GM13977 (cell line): ENCODE measurements at regions not wholly inside any gene's neighbourhood (a gene's known extent, or its start where the extent isn't known, plus 50 kb on each side); places are given as distances from the start of the nearest gene placed in this dataset.

Experiments
- DNase-seq: peaks from one replicate; pipeline ENCODE4 v3.0.0; 2012; ENCODE audit warnings: low spot score
- in situ Hi-C: fragments of 300-500 bp; cut with MboI; formaldehyde crosslinking; loops from one replicate; pipeline ENCODE4 v1.12.0; 2022; ENCODE audit warnings: low sequenced_read_pairs, low pct_unique_long_range_greater_than_20kb, mixed read lengths, inconsistent platforms; ENCODE audit not compliant: unreplicated experiment
- TF ChIP-seq, protein P1 (sequence below): IDR thresholded peaks from 2 replicates; pipeline ENCODE4 v1.5.1; 2012; ENCODE audit warnings: mild to moderate bottlenecking, control low read depth; ENCODE audit not compliant: insufficient read depth; ENCODE audit errors: extremely low read depth, missing control alignments

- no peak for DNase-seq
- TF ChIP-seq, protein P1, sequence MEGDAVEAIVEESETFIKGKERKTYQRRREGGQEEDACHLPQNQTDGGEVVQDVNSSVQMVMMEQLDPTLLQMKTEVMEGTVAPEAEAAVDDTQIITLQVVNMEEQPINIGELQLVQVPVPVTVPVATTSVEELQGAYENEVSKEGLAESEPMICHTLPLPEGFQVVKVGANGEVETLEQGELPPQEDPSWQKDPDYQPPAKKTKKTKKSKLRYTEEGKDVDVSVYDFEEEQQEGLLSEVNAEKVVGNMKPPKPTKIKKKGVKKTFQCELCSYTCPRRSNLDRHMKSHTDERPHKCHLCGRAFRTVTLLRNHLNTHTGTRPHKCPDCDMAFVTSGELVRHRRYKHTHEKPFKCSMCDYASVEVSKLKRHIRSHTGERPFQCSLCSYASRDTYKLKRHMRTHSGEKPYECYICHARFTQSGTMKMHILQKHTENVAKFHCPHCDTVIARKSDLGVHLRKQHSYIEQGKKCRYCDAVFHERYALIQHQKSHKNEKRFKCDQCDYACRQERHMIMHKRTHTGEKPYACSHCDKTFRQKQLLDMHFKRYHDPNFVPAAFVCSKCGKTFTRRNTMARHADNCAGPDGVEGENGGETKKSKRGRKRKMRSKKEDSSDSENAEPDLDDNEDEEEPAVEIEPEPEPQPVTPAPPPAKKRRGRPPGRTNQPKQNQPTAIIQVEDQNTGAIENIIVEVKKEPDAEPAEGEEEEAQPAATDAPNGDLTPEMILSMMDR: no peak
- in situ Hi-C loops: no loop called here
Observed at GRCh38 chr1:182120411-182121258, 59.1 kb upstream of the ZNF648 start.

- DNase-seq: no peak
- in situ Hi-C loops: no loop called here
- TF ChIP-seq, protein P1: no peak
Observed at GRCh38 chr1:182119631-182120030, 58.1 kb upstream of the ZNF648 start.

- in situ Hi-C loops: no loop called here
- DNase-seq: no peak
- TF ChIP-seq, protein P1: no peak
Observed at GRCh38 chr1:182118851-182119250, 57.3 kb upstream of the ZNF648 start.

DNA sequence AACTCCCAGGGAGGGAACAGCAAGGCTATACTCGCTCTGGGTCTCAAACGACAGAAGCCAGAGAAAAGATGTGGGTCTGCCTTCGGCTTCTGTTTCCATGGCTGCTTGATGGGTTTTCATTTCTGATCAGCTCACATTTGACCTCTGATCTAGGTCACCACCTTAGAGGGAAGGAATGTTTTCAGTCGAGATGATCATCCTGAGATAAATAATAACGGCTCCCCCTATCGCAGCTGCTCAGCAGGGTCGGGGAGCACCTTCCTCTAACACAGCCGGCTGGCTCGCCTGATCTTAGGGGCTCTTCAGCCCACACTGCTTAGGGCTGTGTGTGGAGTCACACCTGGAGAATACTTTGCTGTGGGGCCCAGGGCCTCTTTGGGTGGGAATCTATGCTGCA, 53.1 kb upstream of the ZNF648 start:
- in situ Hi-C loops: no loop called here
- TF ChIP-seq, protein P1: no peak
- no peak for DNase-seq

DNA sequence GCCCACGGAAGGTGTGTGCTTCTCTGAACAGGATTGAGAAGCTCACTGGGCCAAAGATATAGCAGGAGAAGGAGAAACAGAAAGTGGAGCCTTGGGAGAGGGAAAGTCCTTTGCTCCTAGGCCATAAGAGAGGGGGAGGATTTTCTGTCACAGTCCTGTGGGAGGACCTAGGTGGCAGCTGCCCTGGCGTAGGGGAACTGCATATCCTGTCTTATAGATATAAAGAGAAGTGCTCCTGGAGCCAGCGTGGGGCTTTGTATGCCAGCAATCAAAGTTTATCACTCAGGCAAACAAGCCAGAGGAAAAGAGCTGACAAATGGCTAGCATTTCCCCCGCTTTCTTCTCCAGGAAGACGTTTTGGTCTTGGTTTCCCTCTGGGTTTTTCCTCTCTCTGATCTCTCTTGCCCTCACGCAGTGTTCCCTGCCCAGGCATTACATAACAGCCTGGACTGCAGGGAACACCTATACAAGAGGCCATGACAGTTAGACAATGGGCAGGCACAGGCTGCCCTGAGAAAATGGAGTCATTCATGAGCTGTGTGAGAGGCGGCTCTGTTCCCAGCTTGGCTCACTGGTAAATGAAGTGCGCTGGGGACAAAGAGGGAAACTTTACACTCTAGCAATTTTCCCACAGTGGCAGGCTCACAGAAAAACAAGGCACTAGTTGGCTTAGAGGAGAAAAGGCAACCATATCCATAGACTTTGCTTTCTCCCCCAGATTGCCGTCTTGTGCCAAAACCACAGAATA, 52.5 kb upstream of the ZNF648 start:
- no peak for DNase-seq
- TF ChIP-seq, protein P1: no peak
- in situ Hi-C loops: no loop called here

GRCh38 chr1:182111496-182111895, 50.0 kb upstream of the ZNF648 start:
- TF ChIP-seq, protein P1: no peak
- no peak for DNase-seq
- in situ Hi-C loops: no loop called here
